Osteoblast (primary cell): ENCODE measurements at regions not wholly inside any gene's neighbourhood (a gene's known extent, or its start where the extent isn't known, plus 50 kb on each side); places are given as distances from the start of the nearest gene placed in this dataset.
"Not testable (repeated sequence)": the region's sequence is repeated elsewhere in the genome, so short reads cannot be mapped to it uniquely, and the experiment has no call there.

Experiments used
- DNase-seq: peaks from one replicate; pipeline ENCODE4 v3.0.0; 2011; ENCODE audit warnings: low spot score, mixed read lengths; ENCODE audit not compliant: insufficient read length; ENCODE audit errors: missing footprints
- H2AFZ ChIP-seq: 2 replicates; pipeline ENCODE4 v1.6.0; 2011; ENCODE audit warnings: mild to moderate bottlenecking, low read length
- H3K27ac ChIP-seq: 2 replicates; pipeline ENCODE4 v1.5.1; 2011; ENCODE audit warnings: mild to moderate bottlenecking, low read depth, low read length, moderate library complexity
- H3K27me3 ChIP-seq: 2 replicates; pipeline ENCODE4 v1.6.0; 2012; ENCODE audit warnings: mild to moderate bottlenecking, control low read depth, inconsistent platforms, low read length, moderate library complexity; ENCODE audit not compliant: insufficient read depth
- H3K36me3 ChIP-seq: 2 replicates; pipeline ENCODE4 v1.5.1; 2011; ENCODE audit warnings: mild to moderate bottlenecking, low read length, control low read depth, moderate library complexity; ENCODE audit not compliant: insufficient read depth
- H3K4me1 ChIP-seq: 2 replicates; pipeline ENCODE4 v1.5.1; 2011; ENCODE audit warnings: mild to moderate bottlenecking, low read length, control low read depth, moderate library complexity; ENCODE audit not compliant: insufficient read depth
- H3K4me2 ChIP-seq: 2 replicates; pipeline ENCODE4 v1.6.0; 2011; ENCODE audit warnings: mild to moderate bottlenecking, low read length; ENCODE audit not compliant: insufficient read depth
- H3K4me3 ChIP-seq: fragments of 200-600 bp; sonication (generic); 3 replicates; pipeline ENCODE4 v1.5.1; 2012; ENCODE audit warnings: mild to moderate bottlenecking, low read length, inconsistent platforms; ENCODE audit not compliant: insufficient read depth
- H3K79me2 ChIP-seq: 2 replicates; pipeline ENCODE4 v1.6.0; 2012; ENCODE audit warnings: mild to moderate bottlenecking, low read length, control low read depth, inconsistent platforms; ENCODE audit not compliant: insufficient read depth
- H3K9me3 ChIP-seq: 2 replicates; pipeline ENCODE4 v1.5.1; 2011; ENCODE audit warnings: low read depth, low read length, control low read depth
- H4K20me1 ChIP-seq: 2 replicates; pipeline ENCODE4 v1.6.0; 2012; ENCODE audit warnings: mild to moderate bottlenecking, low read length, control low read depth; ENCODE audit not compliant: insufficient read depth
- TF ChIP-seq, protein P1 (sequence below): IDR thresholded peaks from 2 replicates; pipeline ENCODE4 v1.5.1; 2011; ENCODE audit warnings: mild to moderate bottlenecking, low read depth, low read length, moderate library complexity; ENCODE audit errors: extremely low read depth

DNA sequence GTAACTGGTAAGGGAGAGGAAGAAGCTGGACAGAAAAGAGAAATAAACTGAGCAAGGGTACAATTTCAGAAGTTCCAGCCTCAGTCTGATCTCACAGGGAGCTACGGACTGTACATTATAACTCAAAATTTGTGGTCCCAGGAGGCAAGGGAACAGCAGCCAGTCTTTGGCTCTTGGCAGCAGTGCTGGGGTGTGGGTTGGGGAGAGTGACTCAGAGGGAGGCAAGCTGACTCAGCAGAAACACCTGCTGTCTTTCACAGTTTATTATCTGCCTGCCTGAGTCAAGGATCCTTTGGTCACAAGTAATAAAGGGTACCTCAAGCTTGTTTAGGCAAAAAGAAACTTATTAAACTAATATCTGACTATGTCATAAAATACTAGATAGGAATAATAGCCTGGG, 73.5 kb upstream of the KIF2B start:
- H3K9me3 ChIP-seq, result no peaks in the 10 kb centered on the region
- TF ChIP-seq, protein P1, sequence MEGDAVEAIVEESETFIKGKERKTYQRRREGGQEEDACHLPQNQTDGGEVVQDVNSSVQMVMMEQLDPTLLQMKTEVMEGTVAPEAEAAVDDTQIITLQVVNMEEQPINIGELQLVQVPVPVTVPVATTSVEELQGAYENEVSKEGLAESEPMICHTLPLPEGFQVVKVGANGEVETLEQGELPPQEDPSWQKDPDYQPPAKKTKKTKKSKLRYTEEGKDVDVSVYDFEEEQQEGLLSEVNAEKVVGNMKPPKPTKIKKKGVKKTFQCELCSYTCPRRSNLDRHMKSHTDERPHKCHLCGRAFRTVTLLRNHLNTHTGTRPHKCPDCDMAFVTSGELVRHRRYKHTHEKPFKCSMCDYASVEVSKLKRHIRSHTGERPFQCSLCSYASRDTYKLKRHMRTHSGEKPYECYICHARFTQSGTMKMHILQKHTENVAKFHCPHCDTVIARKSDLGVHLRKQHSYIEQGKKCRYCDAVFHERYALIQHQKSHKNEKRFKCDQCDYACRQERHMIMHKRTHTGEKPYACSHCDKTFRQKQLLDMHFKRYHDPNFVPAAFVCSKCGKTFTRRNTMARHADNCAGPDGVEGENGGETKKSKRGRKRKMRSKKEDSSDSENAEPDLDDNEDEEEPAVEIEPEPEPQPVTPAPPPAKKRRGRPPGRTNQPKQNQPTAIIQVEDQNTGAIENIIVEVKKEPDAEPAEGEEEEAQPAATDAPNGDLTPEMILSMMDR, result no peak
- no peaks in the 10 kb centered on the region for H4K20me1 ChIP-seq
- H3K27me3 ChIP-seq, result no peaks in the 10 kb centered on the region
- H3K4me1 ChIP-seq, result no peaks in the 10 kb centered on the region
- no peak for DNase-seq
- no peaks in the 10 kb centered on the region for H3K36me3 ChIP-seq
- no peaks in the 10 kb centered on the region for H3K79me2 ChIP-seq
- H2AFZ ChIP-seq, result no peak overlapping the region
- no peak overlapping the region for H3K4me3 ChIP-seq
- no peak overlapping the region for H3K4me2 ChIP-seq
- H3K27ac ChIP-seq, result no peak overlapping the region

DNA sequence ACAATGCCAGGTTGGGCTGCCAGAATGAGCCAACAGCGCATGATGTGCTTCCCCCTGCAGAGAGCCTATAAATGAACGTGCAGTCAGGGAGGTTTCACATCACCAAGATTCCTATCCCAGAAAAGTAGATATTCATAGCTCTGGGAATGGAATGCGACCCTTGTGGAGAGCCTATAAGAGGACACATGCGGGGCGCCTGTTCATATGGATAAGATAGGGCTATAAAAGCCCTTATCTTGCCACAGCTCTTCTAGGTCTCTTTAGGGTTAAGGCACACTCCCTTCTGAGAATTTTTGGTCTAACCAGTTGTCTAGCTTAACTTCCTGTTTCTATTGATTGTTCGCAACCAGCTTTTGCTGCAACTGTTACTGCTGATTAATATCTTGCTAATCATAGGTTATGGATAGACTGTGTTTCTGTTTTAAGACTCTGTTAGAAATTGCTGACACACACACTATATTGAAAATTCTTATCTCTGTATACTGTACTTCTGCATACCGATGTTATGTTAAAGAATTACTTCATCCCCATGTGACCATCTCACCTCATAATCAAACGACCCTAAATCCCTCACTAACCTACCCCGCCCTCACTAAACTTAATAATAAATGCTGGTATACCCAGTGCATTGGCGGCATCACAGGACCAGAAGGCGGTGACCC, 74.4 kb upstream of the KIF2B start:
- not testable (repeated sequence) for H3K9me3 ChIP-seq, H3K4me2 ChIP-seq, H3K4me3 ChIP-seq, H4K20me1 ChIP-seq, H2AFZ ChIP-seq, H3K27ac ChIP-seq, H3K36me3 ChIP-seq, DNase-seq, H3K4me1 ChIP-seq, H3K79me2 ChIP-seq, H3K27me3 ChIP-seq

DNA sequence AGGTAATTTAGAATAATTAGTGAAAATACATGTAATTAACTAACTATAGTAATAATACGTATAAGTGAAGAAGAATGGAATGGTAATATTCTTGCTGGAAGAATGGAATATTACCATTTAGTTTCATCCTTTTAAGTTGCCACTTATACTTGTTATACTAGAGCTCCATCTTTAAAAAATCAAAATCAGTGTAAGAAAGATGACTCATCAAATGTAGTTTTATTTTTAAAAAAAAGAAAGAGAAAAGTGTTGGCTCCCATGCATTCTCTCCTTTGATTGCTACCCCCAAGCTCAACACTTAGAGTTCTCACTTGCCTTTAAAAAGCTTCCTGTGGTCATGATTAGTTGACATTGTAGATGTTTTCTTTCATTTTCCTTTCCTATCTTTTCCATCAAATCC, 82.4 kb upstream of the KIF2B start:
- DNase-seq, result no peak
- no peaks in the 10 kb centered on the region for H3K36me3 ChIP-seq
- H3K4me2 ChIP-seq, result no peak overlapping the region
- H4K20me1 ChIP-seq, result no peaks in the 10 kb centered on the region
- H3K4me1 ChIP-seq, result no peaks in the 10 kb centered on the region
- TF ChIP-seq, protein P1, result no peak
- no peaks in the 10 kb centered on the region for H3K79me2 ChIP-seq
- H3K4me3 ChIP-seq, result no peak overlapping the region
- H2AFZ ChIP-seq, result no peak overlapping the region
- no peak overlapping the region for H3K27ac ChIP-seq
- no peaks in the 10 kb centered on the region for H3K27me3 ChIP-seq
- H3K9me3 ChIP-seq, result peaks cover 2% of the 10 kb centered on the region

DNA sequence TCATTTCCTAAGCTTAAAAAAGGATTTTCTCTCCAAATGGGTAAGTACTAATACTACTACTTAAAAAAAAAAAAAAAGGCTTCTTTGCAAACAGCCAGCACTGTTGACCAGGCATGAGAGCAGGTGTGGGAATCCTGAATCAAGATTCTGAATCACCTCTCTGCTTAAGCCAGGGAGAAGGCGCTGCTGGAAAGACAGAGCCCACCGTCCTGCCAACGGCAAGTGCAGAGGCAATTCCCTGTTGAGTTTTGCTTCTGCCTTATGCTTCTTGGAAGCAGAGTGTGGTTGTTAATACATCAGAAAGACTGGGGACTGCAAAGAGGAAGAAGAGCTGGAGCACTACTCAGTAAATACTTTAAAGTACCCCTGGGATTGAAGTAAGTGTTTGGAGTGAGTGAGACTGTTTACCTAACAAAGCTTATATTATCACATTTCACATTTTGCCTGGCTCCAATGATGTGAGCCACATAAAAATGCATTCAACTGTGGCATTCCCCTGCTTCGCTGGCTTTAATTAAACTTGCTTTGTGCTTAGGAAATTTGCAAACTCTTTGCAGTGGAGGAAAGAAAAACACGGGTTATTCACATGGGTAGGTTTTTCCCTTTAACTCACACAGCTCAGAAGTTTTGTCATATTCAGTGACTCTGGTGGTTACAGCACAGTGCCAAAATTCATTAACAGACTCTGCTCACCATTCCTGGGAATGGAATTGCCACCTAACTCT, 86.0 kb upstream of the KIF2B start:
- DNase-seq, result no peak
- Histone ChIP-seq H3K4me2 (no peak overlapping the region), H3K27me3 (no peaks in the 10 kb centered on the region), H2AFZ (no peak overlapping the region), H3K27ac (no peak overlapping the region), H3K9me3 (peaks cover 2% of the 10 kb centered on the region), H3K36me3 (no peaks in the 10 kb centered on the region), H3K4me1 (no peaks in the 10 kb centered on the region), H3K79me2 (no peaks in the 10 kb centered on the region), H3K4me3 (no peak overlapping the region), H4K20me1 (no peaks in the 10 kb centered on the region)
- TF ChIP-seq, protein P1, result no peak
